SK-N-DZ (cell line): ENCODE measurements at regions not wholly inside any gene's neighbourhood (a gene's known extent, or its start where the extent isn't known, plus 50 kb on each side); places are given as distances from the start of the nearest gene placed in this dataset.

Source experiments
- DNase-seq: peaks from one replicate; pipeline ENCODE4 v3.0.0-alpha.2; 2015; ENCODE audit warnings: low spot score

- no peak for DNase-seq
Observed at GRCh38 chr7:109735881-109736280, 1166.2 kb downstream of the DNAJB9 start.

- DNase-seq, result no peak
Observed at GRCh38 chr7:109745677-109746410, 1176.2 kb downstream of the DNAJB9 start.

GRCh38 chr7:109751241-109751640 is 1181.6 kb downstream of the DNAJB9 start:
- DNase-seq, result no peak

GRCh38 chr7:109752068-109752467 is 1182.4 kb downstream of the DNAJB9 start:
- no peak for DNase-seq

- no peak for DNase-seq
Observed at GRCh38 chr7:109757713-109758112, 1188.0 kb downstream of the DNAJB9 start.

- no peak for DNase-seq
Observed at GRCh38 chr7:109763611-109764010, 1193.9 kb downstream of the DNAJB9 start.

- peak; percentile 20 for DNase-seq
Observed at GRCh38 chr7:109772161-109772560, 1202.5 kb downstream of the DNAJB9 start.

GRCh38 chr7:109782806-109783205 is 1213.1 kb downstream of the DNAJB9 start:
- no peak for DNase-seq

- DNase-seq, result no peak
Observed at GRCh38 chr7:109806548-109806947, 1236.9 kb downstream of the DNAJB9 start.

GRCh38 chr7:109821156-109821555 is 1251.5 kb downstream of the DNAJB9 start:
- no peak for DNase-seq

GRCh38 chr7:109834851-109835250 is 1256.1 kb upstream of the LRRN3 start:
- DNase-seq, result no peak

GRCh38 chr7:109835577-109835976 is 1255.3 kb upstream of the LRRN3 start:
- no peak for DNase-seq

- DNase-seq, result no peak
Observed at GRCh38 chr7:109836016-109836415, 1254.9 kb upstream of the LRRN3 start.

GRCh38 chr7:109842386-109842785 is 1248.5 kb upstream of the LRRN3 start:
- DNase-seq, result no peak

- DNase-seq, result peak; percentile 61
Observed at GRCh38 chr7:109844362-109844761, 1246.6 kb upstream of the LRRN3 start.

- no peak for DNase-seq
Observed at GRCh38 chr7:109864230-109864629, 1226.7 kb upstream of the LRRN3 start.

GRCh38 chr7:109868215-109868860 is 1222.6 kb upstream of the LRRN3 start:
- peak; percentile 34 for DNase-seq

GRCh38 chr7:109873296-109873695 is 1217.6 kb upstream of the LRRN3 start:
- DNase-seq, result no peak

- DNase-seq, result no peak
Observed at GRCh38 chr7:109879287-109879828, 1211.6 kb upstream of the LRRN3 start.

GRCh38 chr7:109890622-109891021 is 1200.3 kb upstream of the LRRN3 start:
- no peak for DNase-seq

- no peak for DNase-seq
Observed at GRCh38 chr7:109893231-109893630, 1197.7 kb upstream of the LRRN3 start.

GRCh38 chr7:109895536-109895935 is 1195.4 kb upstream of the LRRN3 start:
- DNase-seq, result no peak

- DNase-seq, result no peak
Observed at GRCh38 chr7:109901926-109902325, 1189.0 kb upstream of the LRRN3 start.
